ENCODE measurements at regions not wholly inside any gene's neighbourhood (a gene's known extent, or its start where the extent isn't known, plus 50 kb on each side); places are given as distances from the start of the nearest gene placed in this dataset.

DNA sequence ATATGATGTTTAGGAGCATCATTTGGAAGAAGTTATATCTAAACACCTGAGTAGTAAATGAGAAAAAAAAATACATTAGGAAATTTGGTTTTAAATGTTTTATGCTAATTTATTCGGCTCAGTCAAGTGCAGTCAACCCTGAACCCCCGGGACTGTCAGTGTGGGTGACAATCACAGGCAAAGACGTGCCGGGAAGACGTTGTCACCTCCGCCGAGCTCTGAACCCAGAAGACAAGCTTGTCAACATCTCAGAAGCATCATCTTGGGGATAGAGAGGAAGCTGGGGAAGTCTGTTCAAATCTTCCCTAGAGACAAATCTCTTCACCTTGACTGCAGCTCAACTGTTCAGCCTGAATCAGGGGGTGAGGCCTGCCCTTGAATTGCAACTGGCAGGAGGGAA is 159.7 kb downstream of the RBFOX3 start:
- TF ChIP-seq, protein P1, sequence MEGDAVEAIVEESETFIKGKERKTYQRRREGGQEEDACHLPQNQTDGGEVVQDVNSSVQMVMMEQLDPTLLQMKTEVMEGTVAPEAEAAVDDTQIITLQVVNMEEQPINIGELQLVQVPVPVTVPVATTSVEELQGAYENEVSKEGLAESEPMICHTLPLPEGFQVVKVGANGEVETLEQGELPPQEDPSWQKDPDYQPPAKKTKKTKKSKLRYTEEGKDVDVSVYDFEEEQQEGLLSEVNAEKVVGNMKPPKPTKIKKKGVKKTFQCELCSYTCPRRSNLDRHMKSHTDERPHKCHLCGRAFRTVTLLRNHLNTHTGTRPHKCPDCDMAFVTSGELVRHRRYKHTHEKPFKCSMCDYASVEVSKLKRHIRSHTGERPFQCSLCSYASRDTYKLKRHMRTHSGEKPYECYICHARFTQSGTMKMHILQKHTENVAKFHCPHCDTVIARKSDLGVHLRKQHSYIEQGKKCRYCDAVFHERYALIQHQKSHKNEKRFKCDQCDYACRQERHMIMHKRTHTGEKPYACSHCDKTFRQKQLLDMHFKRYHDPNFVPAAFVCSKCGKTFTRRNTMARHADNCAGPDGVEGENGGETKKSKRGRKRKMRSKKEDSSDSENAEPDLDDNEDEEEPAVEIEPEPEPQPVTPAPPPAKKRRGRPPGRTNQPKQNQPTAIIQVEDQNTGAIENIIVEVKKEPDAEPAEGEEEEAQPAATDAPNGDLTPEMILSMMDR (IDR thresholded peaks at IDR 0.05), result no peak
- no peak for TF ChIP-seq POLR2A (IDR thresholded peaks at IDR 0.05)

Data from breast epithelium (tissue), 3 donors.